ENCODE measurements at regions not wholly inside any gene's neighbourhood (a gene's known extent, or its start where the extent isn't known, plus 50 kb on each side); places are given as distances from the start of the nearest gene placed in this dataset.

DNA sequence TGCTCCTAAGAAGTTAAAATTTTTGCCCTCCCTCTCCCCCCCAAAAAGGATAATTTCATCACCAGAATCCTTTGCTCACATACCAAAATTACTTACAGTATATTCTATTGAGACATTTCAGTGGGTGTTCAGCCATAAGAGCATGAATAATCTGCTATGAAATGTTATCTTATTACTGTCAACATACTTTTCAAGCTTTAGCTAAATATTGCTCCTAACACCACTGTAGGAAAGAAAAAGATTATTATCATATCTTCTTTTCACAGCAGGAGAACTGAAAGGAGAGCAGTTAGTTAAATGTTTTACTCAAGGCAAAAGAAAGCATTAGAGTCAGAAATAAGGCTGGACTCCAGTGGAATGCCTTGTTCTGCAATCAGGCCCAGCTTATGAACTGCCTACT is 231.0 kb upstream of the GYPA start:
- no peak overlapping the region for H3K27ac ChIP-seq (ENCODE audit: low read depth, low read length, poor library complexity, severe bottlenecking)
- intact Hi-C loops (cut with micrococcal nuclease; ENCODE audit: unreplicated experiment): no loop called here
- no TSS peak for BruUV-seq (replicated peaks)
- ChIA-PET POLR2A (ENCODE audit: low non-redundant PET) (no interaction called here), CTCF (no interaction called here)
- H3K27me3 ChIP-seq (replicated peaks; ENCODE audit: insufficient read depth, low read depth, low read length, poor library complexity): no peaks in the 10 kb centered on the region
- no peak overlapping the region for H3K4me3 ChIP-seq (ENCODE audit: low read depth, low read length, poor library complexity, severe bottlenecking)
- DNase-seq (ENCODE audit: low spot score): no peak
- no peaks in the 10 kb centered on the region for H3K4me1 ChIP-seq (ENCODE audit: insufficient read depth, low read length, poor library complexity, severe bottlenecking)
- H3K9me3 ChIP-seq (ENCODE audit: low read depth, low read length, poor library complexity, severe bottlenecking): no peaks in the 10 kb centered on the region
- no peaks in the 10 kb centered on the region for H3K36me3 ChIP-seq (ENCODE audit: insufficient read depth, low read length, poor library complexity, severe bottlenecking)
- TF ChIP-seq, protein P1, sequence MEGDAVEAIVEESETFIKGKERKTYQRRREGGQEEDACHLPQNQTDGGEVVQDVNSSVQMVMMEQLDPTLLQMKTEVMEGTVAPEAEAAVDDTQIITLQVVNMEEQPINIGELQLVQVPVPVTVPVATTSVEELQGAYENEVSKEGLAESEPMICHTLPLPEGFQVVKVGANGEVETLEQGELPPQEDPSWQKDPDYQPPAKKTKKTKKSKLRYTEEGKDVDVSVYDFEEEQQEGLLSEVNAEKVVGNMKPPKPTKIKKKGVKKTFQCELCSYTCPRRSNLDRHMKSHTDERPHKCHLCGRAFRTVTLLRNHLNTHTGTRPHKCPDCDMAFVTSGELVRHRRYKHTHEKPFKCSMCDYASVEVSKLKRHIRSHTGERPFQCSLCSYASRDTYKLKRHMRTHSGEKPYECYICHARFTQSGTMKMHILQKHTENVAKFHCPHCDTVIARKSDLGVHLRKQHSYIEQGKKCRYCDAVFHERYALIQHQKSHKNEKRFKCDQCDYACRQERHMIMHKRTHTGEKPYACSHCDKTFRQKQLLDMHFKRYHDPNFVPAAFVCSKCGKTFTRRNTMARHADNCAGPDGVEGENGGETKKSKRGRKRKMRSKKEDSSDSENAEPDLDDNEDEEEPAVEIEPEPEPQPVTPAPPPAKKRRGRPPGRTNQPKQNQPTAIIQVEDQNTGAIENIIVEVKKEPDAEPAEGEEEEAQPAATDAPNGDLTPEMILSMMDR (conservative IDR thresholded peaks at IDR 0.05; ENCODE audit: low read depth, low read length): no peak
- no peak for TF ChIP-seq EZH2 (IDR thresholded peaks at IDR 0.05; ENCODE audit: borderline replicate concordance, low read depth, low read length, poor library complexity, severe bottlenecking)

- TF ChIP-seq, protein P1 (conservative IDR thresholded peaks at IDR 0.05; ENCODE audit: low read depth, low read length): no peak
- TF ChIP-seq EZH2 (IDR thresholded peaks at IDR 0.05; ENCODE audit: borderline replicate concordance, low read depth, low read length, poor library complexity, severe bottlenecking): no peak
- Histone ChIP-seq H3K4me1 (ENCODE audit: insufficient read depth, low read length, poor library complexity, severe bottlenecking) (no peaks in the 10 kb centered on the region), H3K4me3 (ENCODE audit: low read depth, low read length, poor library complexity, severe bottlenecking) (no peak overlapping the region), H3K9me3 (ENCODE audit: low read depth, low read length, poor library complexity, severe bottlenecking) (no peaks in the 10 kb centered on the region), H3K36me3 (ENCODE audit: insufficient read depth, low read length, poor library complexity, severe bottlenecking) (no peaks in the 10 kb centered on the region), H3K27ac (ENCODE audit: low read depth, low read length, poor library complexity, severe bottlenecking) (no peak overlapping the region), H3K27me3 (replicated peaks; ENCODE audit: insufficient read depth, low read depth, low read length, poor library complexity) (peaks cover 3% of the 10 kb centered on the region)
- no TSS peak for BruUV-seq (replicated peaks)
- DNase-seq (ENCODE audit: low spot score): no peak
- CTCF ChIA-PET: no interaction called here
- POLR2A ChIA-PET (ENCODE audit: low non-redundant PET): no interaction called here
- intact Hi-C loops (cut with micrococcal nuclease; ENCODE audit: unreplicated experiment): no loop called here
Measured at GRCh38 chr4:144374065-144374464, 233.5 kb upstream of the GYPA start.

DNA sequence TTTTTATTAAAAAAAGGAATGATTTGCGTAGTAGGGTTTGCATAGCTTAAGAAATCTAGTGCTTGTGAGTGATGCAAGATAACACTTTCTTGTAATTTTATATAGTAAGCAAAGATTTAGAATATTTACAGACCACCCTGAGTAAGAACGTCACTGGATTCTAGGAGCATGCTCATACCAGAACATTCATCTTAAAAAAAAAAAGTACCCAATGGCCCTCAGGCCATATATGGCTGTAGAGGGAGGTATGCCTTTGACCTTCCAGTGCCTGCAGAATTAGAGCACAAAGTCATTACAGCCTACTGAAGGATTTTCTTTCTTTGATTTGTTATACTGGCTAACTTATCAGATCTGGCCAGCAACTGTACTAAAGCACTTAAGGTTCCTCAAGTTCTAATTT is 236.3 kb upstream of the GYPA start:
- TF ChIP-seq, protein P1 (conservative IDR thresholded peaks at IDR 0.05; ENCODE audit: low read depth, low read length): no peak
- no peak for TF ChIP-seq EZH2 (IDR thresholded peaks at IDR 0.05; ENCODE audit: borderline replicate concordance, low read depth, low read length, poor library complexity, severe bottlenecking)
- H3K4me3 ChIP-seq (ENCODE audit: low read depth, low read length, poor library complexity, severe bottlenecking): no peak overlapping the region
- ChIA-PET POLR2A (ENCODE audit: low non-redundant PET) (no interaction called here), CTCF (no interaction called here)
- no peaks in the 10 kb centered on the region for H3K4me1 ChIP-seq (ENCODE audit: insufficient read depth, low read length, poor library complexity, severe bottlenecking)
- intact Hi-C loops (cut with micrococcal nuclease; ENCODE audit: unreplicated experiment): no loop called here
- H3K27ac ChIP-seq (ENCODE audit: low read depth, low read length, poor library complexity, severe bottlenecking): no peak overlapping the region
- no peaks in the 10 kb centered on the region for H3K36me3 ChIP-seq (ENCODE audit: insufficient read depth, low read length, poor library complexity, severe bottlenecking)
- no TSS peak for BruUV-seq (replicated peaks)
- H3K9me3 ChIP-seq (ENCODE audit: low read depth, low read length, poor library complexity, severe bottlenecking): no peaks in the 10 kb centered on the region
- no peak for DNase-seq (ENCODE audit: low spot score)
- H3K27me3 ChIP-seq (replicated peaks; ENCODE audit: insufficient read depth, low read depth, low read length, poor library complexity): peaks cover 3% of the 10 kb centered on the region
